ENCODE measurements at regions not wholly inside any gene's neighbourhood (a gene's known extent, or its start where the extent isn't known, plus 50 kb on each side); places are given as distances from the start of the nearest gene placed in this dataset.

DNA sequence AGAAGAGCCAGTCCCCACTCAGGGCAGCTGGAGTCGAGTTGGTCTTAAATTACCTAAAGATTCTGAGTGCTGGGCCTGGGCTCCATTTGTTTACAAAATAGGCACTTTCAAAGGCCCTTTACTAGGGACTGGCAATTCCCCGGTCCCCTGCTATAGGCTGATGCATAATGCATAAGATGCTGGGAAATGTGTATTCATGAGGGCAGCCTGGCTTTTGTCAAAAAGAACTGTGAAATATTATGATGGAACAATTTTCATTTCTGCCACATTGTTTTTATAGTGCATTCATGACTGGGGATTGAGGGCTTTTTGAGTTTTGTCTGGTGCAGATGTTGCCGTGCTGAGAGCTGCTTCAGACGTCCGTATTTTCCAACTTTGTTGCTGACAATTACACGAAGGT lies 617.0 kb upstream of the CDH5 start:
- H3K4me2 ChIP-seq (replicated peaks; ENCODE audit: low read depth, low read length, poor library complexity, severe bottlenecking), result no peak overlapping the region
- 63% methylated on average over 6 of the region's 6 CpGs for WGBS (ENCODE audit: insufficient coverage)
- no peak overlapping the region for H3K27ac Mint-ChIP-seq

GRCh38 chr16:65746941-65747340 lies 619.5 kb upstream of the CDH5 start:
- no peaks in the 10 kb centered on the region for H4K20me1 ChIP-seq (ENCODE audit: control insufficient read depth, insufficient read depth, low read length, poor library complexity, severe bottlenecking)
- TF ChIP-seq, protein P1, sequence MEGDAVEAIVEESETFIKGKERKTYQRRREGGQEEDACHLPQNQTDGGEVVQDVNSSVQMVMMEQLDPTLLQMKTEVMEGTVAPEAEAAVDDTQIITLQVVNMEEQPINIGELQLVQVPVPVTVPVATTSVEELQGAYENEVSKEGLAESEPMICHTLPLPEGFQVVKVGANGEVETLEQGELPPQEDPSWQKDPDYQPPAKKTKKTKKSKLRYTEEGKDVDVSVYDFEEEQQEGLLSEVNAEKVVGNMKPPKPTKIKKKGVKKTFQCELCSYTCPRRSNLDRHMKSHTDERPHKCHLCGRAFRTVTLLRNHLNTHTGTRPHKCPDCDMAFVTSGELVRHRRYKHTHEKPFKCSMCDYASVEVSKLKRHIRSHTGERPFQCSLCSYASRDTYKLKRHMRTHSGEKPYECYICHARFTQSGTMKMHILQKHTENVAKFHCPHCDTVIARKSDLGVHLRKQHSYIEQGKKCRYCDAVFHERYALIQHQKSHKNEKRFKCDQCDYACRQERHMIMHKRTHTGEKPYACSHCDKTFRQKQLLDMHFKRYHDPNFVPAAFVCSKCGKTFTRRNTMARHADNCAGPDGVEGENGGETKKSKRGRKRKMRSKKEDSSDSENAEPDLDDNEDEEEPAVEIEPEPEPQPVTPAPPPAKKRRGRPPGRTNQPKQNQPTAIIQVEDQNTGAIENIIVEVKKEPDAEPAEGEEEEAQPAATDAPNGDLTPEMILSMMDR (IDR thresholded peaks at IDR 0.05), result no peak
- no peak for TF ChIP-seq EZH2 (IDR thresholded peaks at IDR 0.05; ENCODE audit: borderline replicate concordance, insufficient read depth, low read depth, low read length, poor library complexity, severe bottlenecking)
- H2AFZ ChIP-seq (ENCODE audit: insufficient read depth, low read depth, low read length, poor library complexity, severe bottlenecking), result no peak overlapping the region
- H3K79me2 ChIP-seq (ENCODE audit: control insufficient read depth, insufficient read depth, low read length), result no peaks in the 10 kb centered on the region
- no peak overlapping the region for H3K9ac ChIP-seq (ENCODE audit: low read length)
- intact Hi-C loops (cut with micrococcal nuclease), result no loop called here
- H3K4me2 ChIP-seq (replicated peaks; ENCODE audit: low read depth, low read length, poor library complexity, severe bottlenecking), result no peak overlapping the region
- no peaks in the 10 kb centered on the region for H3K4me1 ChIP-seq (ENCODE audit: control insufficient read depth in 2 of 2, insufficient read depth in 2 of 2, low read length in 2 of 2)
- no peak overlapping the region for H3K4me3 Mint-ChIP-seq
- no peak overlapping the region for H3K27ac Mint-ChIP-seq
- ATAC-seq (ENCODE audit: low read depth) (no peak), DNase-seq (no peak)
- ChIA-PET POLR2A (no interaction called here), CTCF (no interaction called here)
- H3K9me3 ChIP-seq (ENCODE audit: control extremely low read depth in 1 of 3, control insufficient read depth in 2 of 3, insufficient read depth in 1 of 3, low read length in 2 of 3), result no peaks in the 10 kb centered on the region
- no peaks in the 10 kb centered on the region for H3K4me1 Mint-ChIP-seq
- WGBS (ENCODE audit: insufficient coverage), result no CpG with 5 or more reads among the region's 4 CpGs
- peaks cover 2% of the 10 kb centered on the region for H3K9me3 Mint-ChIP-seq (ENCODE audit: insufficient read depth)
- H3K27ac ChIP-seq (ENCODE audit: low read length in 2 of 2), result no peak overlapping the region
- no peaks in the 10 kb centered on the region for H3K27me3 ChIP-seq (replicated peaks in 1 of 4; ENCODE audit: control extremely low read depth in 1 of 4, control insufficient read depth in 3 of 4, insufficient read depth in 4 of 4, low read length in 3 of 4)
- H3K27me3 Mint-ChIP-seq, result no peaks in the 10 kb centered on the region
- no peaks in the 10 kb centered on the region for H3K36me3 ChIP-seq (replicated peaks in 1 of 2; ENCODE audit: control extremely low read depth in 1 of 2, control insufficient read depth in 1 of 2, extremely low read depth in 1 of 2, insufficient read depth in 2 of 2, low read length in 1 of 2)
- no peak overlapping the region for H3K4me3 ChIP-seq (ENCODE audit: control extremely low read depth in 1 of 5, extremely low read depth in 1 of 5, insufficient read depth in 1 of 5, low read depth in 2 of 5, low read length in 4 of 5)

More for the DNA sequence above, 617.0 kb upstream of the CDH5 start:
- H3K4me3 ChIP-seq (ENCODE audit: control extremely low read depth in 1 of 5, extremely low read depth in 1 of 5, insufficient read depth in 1 of 5, low read depth in 2 of 5, low read length in 4 of 5), result no peak overlapping the region
- H3K36me3 ChIP-seq (replicated peaks in 1 of 2; ENCODE audit: control extremely low read depth in 1 of 2, control insufficient read depth in 1 of 2, extremely low read depth in 1 of 2, insufficient read depth in 2 of 2, low read length in 1 of 2), result no peaks in the 10 kb centered on the region
- ChIA-PET CTCF (no interaction called here), POLR2A (no interaction called here)
- no peaks in the 10 kb centered on the region for H4K20me1 ChIP-seq (ENCODE audit: control insufficient read depth, insufficient read depth, low read length, poor library complexity, severe bottlenecking)
- no peak overlapping the region for H2AFZ ChIP-seq (ENCODE audit: insufficient read depth, low read depth, low read length, poor library complexity, severe bottlenecking)
- Mint-ChIP-seq H3K27me3 (no peaks in the 10 kb centered on the region), H3K4me1 (no peaks in the 10 kb centered on the region), H3K4me3 (no peak overlapping the region), H3K9me3 (ENCODE audit: insufficient read depth) (peaks cover 2% of the 10 kb centered on the region)
- intact Hi-C loops (cut with micrococcal nuclease), result no loop called here
- no peak overlapping the region for H3K9ac ChIP-seq (ENCODE audit: low read length)
- TF ChIP-seq, protein P1 (IDR thresholded peaks at IDR 0.05), result no peak
- TF ChIP-seq EZH2 (IDR thresholded peaks at IDR 0.05; ENCODE audit: borderline replicate concordance, insufficient read depth, low read depth, low read length, poor library complexity, severe bottlenecking), result no peak
- H3K79me2 ChIP-seq (ENCODE audit: control insufficient read depth, insufficient read depth, low read length), result no peaks in the 10 kb centered on the region
- DNase-seq (no peak), ATAC-seq (ENCODE audit: low read depth) (no peak)
- no peaks in the 10 kb centered on the region for H3K27me3 ChIP-seq (replicated peaks in 1 of 4; ENCODE audit: control extremely low read depth in 1 of 4, control insufficient read depth in 3 of 4, insufficient read depth in 4 of 4, low read length in 3 of 4)
- no peaks in the 10 kb centered on the region for H3K4me1 ChIP-seq (ENCODE audit: control insufficient read depth in 2 of 2, insufficient read depth in 2 of 2, low read length in 2 of 2)
- H3K27ac ChIP-seq (ENCODE audit: low read length in 2 of 2), result no peak overlapping the region
- no peaks in the 10 kb centered on the region for H3K9me3 ChIP-seq (ENCODE audit: control extremely low read depth in 1 of 3, control insufficient read depth in 2 of 3, insufficient read depth in 1 of 3, low read length in 2 of 3)
